ENCODE measurements at regions not wholly inside any gene's neighbourhood (a gene's known extent, or its start where the extent isn't known, plus 50 kb on each side); places are given as distances from the start of the nearest gene placed in this dataset.

DNA sequence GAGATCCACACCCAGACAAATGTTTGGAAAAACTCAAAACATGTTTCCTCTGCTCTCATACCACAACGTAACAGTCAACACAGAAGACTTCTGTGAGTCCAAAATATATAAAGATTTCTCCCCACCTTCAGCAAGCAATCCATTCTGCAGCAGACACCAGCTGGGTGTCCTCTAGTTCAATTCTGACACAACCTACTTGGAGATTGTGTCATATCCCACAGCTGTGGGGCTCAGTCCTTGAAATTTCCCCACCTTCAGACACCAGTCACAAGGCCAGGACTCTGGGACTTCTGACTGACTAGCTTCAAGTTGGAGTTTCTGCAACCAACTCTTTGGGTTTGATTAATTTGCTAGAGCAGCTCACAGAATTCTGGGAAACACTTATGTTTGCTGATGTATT lies 244.8 kb upstream of the CDYL start:
- TF ChIP-seq, protein P1, sequence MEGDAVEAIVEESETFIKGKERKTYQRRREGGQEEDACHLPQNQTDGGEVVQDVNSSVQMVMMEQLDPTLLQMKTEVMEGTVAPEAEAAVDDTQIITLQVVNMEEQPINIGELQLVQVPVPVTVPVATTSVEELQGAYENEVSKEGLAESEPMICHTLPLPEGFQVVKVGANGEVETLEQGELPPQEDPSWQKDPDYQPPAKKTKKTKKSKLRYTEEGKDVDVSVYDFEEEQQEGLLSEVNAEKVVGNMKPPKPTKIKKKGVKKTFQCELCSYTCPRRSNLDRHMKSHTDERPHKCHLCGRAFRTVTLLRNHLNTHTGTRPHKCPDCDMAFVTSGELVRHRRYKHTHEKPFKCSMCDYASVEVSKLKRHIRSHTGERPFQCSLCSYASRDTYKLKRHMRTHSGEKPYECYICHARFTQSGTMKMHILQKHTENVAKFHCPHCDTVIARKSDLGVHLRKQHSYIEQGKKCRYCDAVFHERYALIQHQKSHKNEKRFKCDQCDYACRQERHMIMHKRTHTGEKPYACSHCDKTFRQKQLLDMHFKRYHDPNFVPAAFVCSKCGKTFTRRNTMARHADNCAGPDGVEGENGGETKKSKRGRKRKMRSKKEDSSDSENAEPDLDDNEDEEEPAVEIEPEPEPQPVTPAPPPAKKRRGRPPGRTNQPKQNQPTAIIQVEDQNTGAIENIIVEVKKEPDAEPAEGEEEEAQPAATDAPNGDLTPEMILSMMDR (IDR thresholded peaks at IDR 0.05): no peak
- no peak for TF ChIP-seq POLR2A (IDR thresholded peaks at IDR 0.05)

Data from body of pancreas (tissue), 4 donors.